Ascending aorta (tissue), 2 donors: ENCODE measurements at regions not wholly inside any gene's neighbourhood (a gene's known extent, or its start where the extent isn't known, plus 50 kb on each side); places are given as distances from the start of the nearest gene placed in this dataset.

Source experiments
- DNase-seq, 2 donors: peaks; one replicate each; pipeline ENCODE4 v3.0.0-alpha.2; 2019; ENCODE audit warnings: low spot score in 2 of 2
- H3K27ac ChIP-seq, 2 donors: fragments of 200-600 bp; sonication (generic); one replicate each; pipeline ENCODE4 v1.5.1; 2016 to 2017; ENCODE audit warnings: mild to moderate bottlenecking in 1 of 2
- H3K27me3 ChIP-seq: fragments of 200-600 bp; sonication (generic); one replicate; pipeline ENCODE4 v1.5.1; 2017
- H3K36me3 ChIP-seq, 2 donors: fragments of 200-600 bp; sonication (generic); one replicate each; pipeline ENCODE4 v1.5.1; 2016
- H3K4me1 ChIP-seq, 2 donors: fragments of 200-600 bp; sonication (generic); one replicate each; pipeline ENCODE4 v1.5.1; 2016 to 2017; ENCODE audit warnings: mild to moderate bottlenecking in 1 of 2
- H3K4me3 ChIP-seq, 2 donors: fragments of 200-600 bp; sonication (generic); one replicate each; pipeline ENCODE4 v1.5.1; 2016 to 2017; ENCODE audit warnings: mild to moderate bottlenecking in 1 of 2
- H3K9me3 ChIP-seq, 2 donors: fragments of 200-600 bp; sonication (generic); one replicate each; pipeline ENCODE4 v1.5.1; 2016
- CTCF ChIP-seq, 3 experiments: fragments of 200-600 bp in 2 of 3; fragments of 450-650 bp in 1 of 3; sonication (generic) in 2 of 3; IDR thresholded peaks; one replicate each; pipeline ENCODE4 v1.5.1; 2016 to 2019; ENCODE audit warnings: antibody characterized with exemption in 3 of 3, mild to moderate bottlenecking in 1 of 3, moderate library complexity in 1 of 3
- intact Hi-C: fragments of 100-400 bp; cut with DNase I; formaldehyde crosslinking; loops from one replicate; pipeline ENCODE4 v1.15.1; 2023

- intact Hi-C loops: no loop called here
- no peaks in the 10 kb centered on the region for H3K4me1 ChIP-seq
- DNase-seq: peak in 1 of 2 donors; percentile 61
- no peak overlapping the region for H3K4me3 ChIP-seq
- no peaks in the 10 kb centered on the region for H3K27me3 ChIP-seq
- no peaks in the 10 kb centered on the region for H3K9me3 ChIP-seq
- no peak overlapping the region for H3K27ac ChIP-seq
- H3K36me3 ChIP-seq: no peaks in the 10 kb centered on the region
- TF ChIP-seq CTCF (IDR thresholded peaks at IDR 0.05): no peak
Observed at GRCh38 chr9:129278391-129279237, 100.6 kb upstream of the IER5L start.

- no peaks in the 10 kb centered on the region for H3K36me3 ChIP-seq
- H3K4me3 ChIP-seq: no peak overlapping the region
- TF ChIP-seq CTCF (IDR thresholded peaks at IDR 0.05): no peak
- H3K27me3 ChIP-seq: no peaks in the 10 kb centered on the region
- no peak overlapping the region for H3K27ac ChIP-seq
- DNase-seq: no peak
- intact Hi-C loops: no loop called here
- H3K9me3 ChIP-seq: no peaks in the 10 kb centered on the region
- no peaks in the 10 kb centered on the region for H3K4me1 ChIP-seq
Observed at GRCh38 chr9:129276486-129277230, 98.6 kb upstream of the IER5L start.

- no peaks in the 10 kb centered on the region for H3K9me3 ChIP-seq
- intact Hi-C loops: no loop called here
- no peak for TF ChIP-seq CTCF (IDR thresholded peaks at IDR 0.05)
- H3K27ac ChIP-seq: no peak overlapping the region
- no peaks in the 10 kb centered on the region for H3K4me1 ChIP-seq
- H3K36me3 ChIP-seq: no peaks in the 10 kb centered on the region
- no peak overlapping the region for H3K4me3 ChIP-seq
- DNase-seq: peak in 1 of 2 donors; percentile 18
- no peaks in the 10 kb centered on the region for H3K27me3 ChIP-seq
Observed at GRCh38 chr9:129275626-129276247, 97.7 kb upstream of the IER5L start.

GRCh38 chr9:129273941-129274684 is 96.1 kb upstream of the IER5L start:
- Histone ChIP-seq H3K27me3 (no peaks in the 10 kb centered on the region), H3K4me1 (no peaks in the 10 kb centered on the region), H3K27ac (no peak overlapping the region), H3K4me3 (no peak overlapping the region), H3K9me3 (no peaks in the 10 kb centered on the region), H3K36me3 (no peaks in the 10 kb centered on the region)
- TF ChIP-seq CTCF (IDR thresholded peaks at IDR 0.05): no peak
- peak in 1 of 2 donors; percentile 21 for DNase-seq
- intact Hi-C loops: no loop called here

GRCh38 chr9:129273136-129273895 is 95.3 kb upstream of the IER5L start:
- peak in 1 of 2 donors; percentile 33 for DNase-seq
- Histone ChIP-seq H3K9me3 (no peaks in the 10 kb centered on the region), H3K4me1 (no peaks in the 10 kb centered on the region), H3K4me3 (no peak overlapping the region), H3K27ac (no peak overlapping the region), H3K36me3 (no peaks in the 10 kb centered on the region), H3K27me3 (no peaks in the 10 kb centered on the region)
- intact Hi-C loops: no loop called here
- TF ChIP-seq CTCF (IDR thresholded peaks at IDR 0.05): no peak
